C1 segment of cervical spinal cord (tissue), 14 donors: ENCODE measurements at regions not wholly inside any gene's neighbourhood (a gene's known extent, or its start where the extent isn't known, plus 50 kb on each side); places are given as distances from the start of the nearest gene placed in this dataset.
"Not testable (repeated sequence)": the region's sequence is repeated elsewhere in the genome, so short reads cannot be mapped to it uniquely, and the experiment has no call there.

Experiments
- DNase-seq, 14 donors: peaks; one replicate each; lab custom pipeline; 2025; lab: John Stamatoyannopoulos, UW

DNA sequence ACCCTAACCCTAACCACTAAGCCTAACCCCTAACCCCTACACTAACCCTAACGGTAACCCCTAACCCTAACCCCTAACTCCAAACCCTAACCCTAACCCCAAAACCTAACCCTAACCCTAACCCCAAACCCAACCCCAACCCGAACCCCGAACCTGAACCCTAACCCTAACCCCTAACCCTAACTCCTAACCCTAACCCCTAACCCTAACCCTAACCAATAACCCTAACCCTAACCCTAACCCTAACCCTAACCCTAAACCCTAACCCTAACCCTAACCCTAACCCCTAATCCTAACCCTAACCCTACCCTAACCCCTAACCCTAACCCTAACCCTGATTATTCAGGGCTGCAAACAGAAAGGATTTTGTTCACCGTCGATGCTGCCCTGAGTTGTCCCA, 144.6 kb upstream of the DUSP22 start:
- DNase-seq, result not testable (repeated sequence)

DNA sequence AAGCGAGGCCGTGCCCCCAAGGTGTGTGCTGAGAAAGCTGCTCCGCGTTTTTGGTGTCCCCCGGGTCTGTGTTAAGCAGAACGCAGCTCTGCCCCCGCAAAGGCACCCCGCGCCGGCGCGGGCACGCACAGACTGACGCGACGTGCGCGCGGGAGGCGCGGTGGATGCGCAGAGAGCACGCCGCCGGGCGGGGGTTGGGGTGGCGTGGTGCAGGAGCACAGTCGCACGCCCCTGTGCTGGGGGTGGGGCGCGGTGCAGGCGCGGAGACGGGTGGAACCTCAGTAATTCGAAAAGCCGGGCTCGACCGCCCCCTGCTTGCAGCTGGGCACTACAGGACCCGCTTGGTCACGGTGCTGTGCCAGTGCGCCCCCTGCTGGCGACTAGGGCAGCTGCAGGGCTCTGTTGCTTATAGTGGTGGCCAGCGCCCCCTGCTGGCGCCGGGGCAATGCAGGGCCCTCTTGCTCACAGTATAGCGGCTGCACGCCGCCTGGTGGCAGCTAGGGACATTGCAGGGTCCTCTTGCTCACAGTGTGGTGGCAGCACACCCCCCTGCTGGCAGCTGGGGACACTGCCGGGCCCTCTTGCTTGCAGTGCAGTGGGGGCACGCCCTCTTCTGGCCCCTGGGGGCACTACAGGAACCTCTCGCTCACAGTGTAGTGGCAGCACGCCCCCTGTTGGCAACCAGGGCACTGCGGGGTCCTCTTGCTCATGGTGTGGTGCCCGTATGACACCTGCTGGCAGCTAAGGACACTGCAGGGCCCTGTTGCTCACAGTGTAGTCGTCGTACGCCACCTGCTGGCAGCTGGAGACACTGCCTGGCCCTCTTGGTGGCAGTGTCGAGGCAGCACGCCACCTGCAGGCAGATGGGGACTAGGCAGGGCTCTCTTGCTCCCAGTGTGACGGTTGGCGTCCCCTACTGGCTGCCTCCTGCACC, 144.0 kb upstream of the DUSP22 start:
- peak in 2 of 14 donors; percentile 5 to 37 for DNase-seq

- DNase-seq, result not testable (repeated sequence)
These were observed 142.1 kb upstream of the DUSP22 start for GRCh38 chr6:150147-150546.

DNA sequence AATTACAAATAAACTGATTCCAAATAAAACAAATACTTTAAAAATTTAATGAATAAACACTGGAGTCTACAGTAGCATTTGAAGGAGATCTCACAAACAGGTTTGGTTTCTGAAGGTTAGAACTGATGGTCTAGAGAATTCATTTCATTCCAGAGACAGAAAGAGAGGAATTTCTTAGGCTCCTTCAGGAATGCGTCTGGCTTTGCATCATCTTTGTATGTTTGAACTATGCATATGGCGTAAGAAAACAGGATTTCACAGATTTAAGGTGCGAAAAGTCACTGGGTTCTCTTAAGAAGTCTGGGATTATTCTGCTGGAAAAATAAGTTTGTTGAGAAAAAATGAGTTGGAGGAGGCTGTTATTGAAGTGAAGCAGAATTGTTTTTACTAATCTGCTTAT, 139.9 kb upstream of the DUSP22 start:
- not testable (repeated sequence) for DNase-seq

DNA sequence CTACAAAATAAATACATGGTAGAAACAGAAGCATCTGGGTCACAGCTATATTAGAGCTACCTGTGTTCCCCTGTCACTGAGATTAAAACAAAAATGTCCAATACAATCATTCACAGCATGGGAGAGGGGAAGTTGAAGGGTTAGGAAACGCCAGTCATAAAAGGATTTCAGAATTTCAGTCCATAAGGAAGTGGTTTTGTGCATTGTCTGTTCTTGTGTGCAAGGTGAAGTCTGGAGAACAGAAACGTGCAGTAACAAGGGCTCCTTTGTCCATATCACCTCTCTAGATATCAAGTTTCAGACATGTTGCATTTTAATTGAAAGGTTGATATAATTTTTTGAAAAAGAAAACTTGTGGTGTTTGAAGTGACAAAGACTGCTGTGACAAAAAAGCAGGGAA, 139.3 kb upstream of the DUSP22 start:
- DNase-seq, result not testable (repeated sequence)

DNA sequence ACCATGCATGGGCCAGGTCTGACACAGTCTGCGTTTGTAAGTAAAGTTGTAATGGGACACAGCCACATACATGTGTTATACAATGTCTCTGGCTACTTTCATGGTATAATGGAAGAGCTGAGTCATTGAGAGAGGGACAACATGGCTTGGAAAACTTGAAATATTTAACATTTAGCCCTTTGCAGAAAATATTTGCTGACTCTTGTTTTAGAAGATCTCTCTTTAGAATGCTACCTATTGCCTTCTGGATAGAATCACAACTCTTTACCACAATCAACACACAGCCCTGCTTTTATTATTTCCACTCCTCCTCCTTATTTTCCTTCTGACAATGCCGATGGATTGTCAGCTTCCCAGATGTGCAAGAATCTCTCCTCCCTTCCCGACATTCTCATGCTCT, 138.4 kb upstream of the DUSP22 start:
- DNase-seq, result not testable (repeated sequence)

GRCh38 chr6:154321-155092, 137.8 kb upstream of the DUSP22 start:
- not testable (repeated sequence) for DNase-seq

GRCh38 chr6:156010-156409, 136.3 kb upstream of the DUSP22 start:
- no peak for DNase-seq

DNA sequence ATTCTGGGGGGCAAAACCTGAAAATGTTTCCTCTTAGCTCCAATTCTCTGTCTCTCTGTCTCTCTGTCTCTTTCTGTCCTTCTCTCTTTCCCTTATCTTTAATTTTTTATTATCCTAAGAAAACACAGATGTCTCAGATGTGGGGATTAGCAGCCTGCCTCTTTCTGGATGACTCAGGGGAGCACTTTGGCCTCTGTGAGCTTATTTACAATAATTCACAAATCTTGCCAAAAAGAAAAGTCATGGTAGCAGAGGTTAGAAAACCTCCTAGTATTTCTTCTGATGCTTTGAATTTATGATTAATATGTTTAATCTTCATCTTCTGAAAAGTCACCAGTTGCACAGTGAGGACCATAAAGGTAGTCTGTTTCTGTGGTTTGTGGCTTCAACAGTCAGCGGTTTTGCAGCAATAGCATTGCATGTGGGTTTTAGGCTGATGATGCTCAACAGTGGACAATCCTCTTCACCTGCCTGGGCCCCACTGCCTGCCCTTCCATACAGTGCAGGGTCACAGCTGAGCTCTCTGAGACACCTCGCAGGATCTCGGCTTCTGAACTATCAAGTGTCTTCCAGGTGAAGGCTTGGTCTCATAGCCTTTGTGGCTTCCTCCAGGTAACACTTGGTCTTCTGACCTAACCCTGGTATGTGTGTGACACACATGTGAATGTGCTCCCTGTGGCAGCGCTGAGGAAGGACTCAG, 135.7 kb upstream of the DUSP22 start:
- not testable (repeated sequence) for DNase-seq

DNA sequence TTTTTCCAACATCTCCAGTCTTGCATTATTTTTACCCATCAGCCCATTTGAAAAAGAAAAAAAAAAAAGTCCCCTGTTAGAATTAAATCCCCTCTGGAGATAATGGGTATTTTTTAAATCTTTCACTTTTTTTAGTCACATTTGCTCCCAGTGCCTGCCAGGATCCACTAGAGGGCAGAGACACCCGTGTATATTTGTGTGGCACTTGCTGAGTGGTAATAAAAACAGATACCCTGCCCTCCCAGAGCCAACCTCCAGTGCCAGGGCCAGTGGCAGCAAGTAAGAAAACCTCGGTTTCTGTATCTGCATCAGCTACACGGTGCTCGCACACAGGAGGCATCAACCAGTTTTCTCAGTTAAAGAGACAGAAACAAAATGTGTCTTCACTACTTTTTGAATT, 135.1 kb upstream of the DUSP22 start:
- not testable (repeated sequence) for DNase-seq

- not testable (repeated sequence) for DNase-seq
These were observed 130.6 kb upstream of the DUSP22 start for GRCh38 chr6:161657-162056.

DNA sequence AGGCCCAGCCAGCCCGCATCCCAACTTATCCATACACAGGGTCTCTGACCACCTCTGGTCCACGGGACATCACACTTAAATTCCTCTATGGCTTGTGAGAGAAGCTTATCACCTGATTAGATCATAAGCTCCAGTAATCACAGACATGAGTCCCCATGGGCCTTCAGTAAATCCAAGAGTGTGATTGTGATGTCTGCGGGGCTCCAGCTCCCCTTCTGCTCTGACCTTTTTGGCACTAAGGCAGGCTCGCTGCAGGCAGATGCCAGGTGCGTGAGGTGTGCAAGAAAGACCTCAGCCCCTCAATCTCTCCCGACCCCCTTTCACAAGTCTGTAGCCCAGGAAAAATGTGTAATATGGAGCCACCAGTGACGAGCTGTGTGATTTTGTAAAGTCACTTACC, 127.6 kb upstream of the DUSP22 start:
- DNase-seq, result no peak

DNA sequence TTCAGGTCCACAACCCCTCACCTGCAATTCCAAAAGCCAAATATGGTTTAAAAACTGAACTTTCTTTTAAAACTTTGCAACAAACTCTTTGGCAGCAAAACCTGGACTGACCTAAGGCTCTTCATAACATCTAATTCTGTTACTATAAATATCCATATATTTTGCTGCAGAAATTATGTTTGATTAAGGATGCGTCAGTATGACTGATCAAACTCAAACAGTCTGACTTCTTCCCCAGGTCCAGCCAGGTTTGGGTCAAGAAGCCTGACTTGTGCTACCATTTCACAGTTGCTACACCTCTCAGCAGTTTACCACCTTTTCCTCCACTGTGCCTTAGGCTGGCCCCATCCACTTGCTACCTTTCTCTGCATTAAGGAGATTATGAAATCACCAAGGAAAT, 127.0 kb upstream of the DUSP22 start:
- DNase-seq, result no peak

- no peak for DNase-seq
These were observed 126.4 kb upstream of the DUSP22 start for GRCh38 chr6:165906-166305.

- DNase-seq, result peak in 1 of 14 donors; percentile 5
These were observed 123.3 kb upstream of the DUSP22 start for GRCh38 chr6:168865-169455.

GRCh38 chr6:174036-174435, 118.3 kb upstream of the DUSP22 start:
- DNase-seq, result no peak

- no peak for DNase-seq
These were observed 116.6 kb upstream of the DUSP22 start for GRCh38 chr6:175680-176079.

GRCh38 chr6:176766-177165, 115.5 kb upstream of the DUSP22 start:
- DNase-seq, result no peak

- no peak for DNase-seq
These were observed 114.2 kb upstream of the DUSP22 start for GRCh38 chr6:178119-178518.

DNA sequence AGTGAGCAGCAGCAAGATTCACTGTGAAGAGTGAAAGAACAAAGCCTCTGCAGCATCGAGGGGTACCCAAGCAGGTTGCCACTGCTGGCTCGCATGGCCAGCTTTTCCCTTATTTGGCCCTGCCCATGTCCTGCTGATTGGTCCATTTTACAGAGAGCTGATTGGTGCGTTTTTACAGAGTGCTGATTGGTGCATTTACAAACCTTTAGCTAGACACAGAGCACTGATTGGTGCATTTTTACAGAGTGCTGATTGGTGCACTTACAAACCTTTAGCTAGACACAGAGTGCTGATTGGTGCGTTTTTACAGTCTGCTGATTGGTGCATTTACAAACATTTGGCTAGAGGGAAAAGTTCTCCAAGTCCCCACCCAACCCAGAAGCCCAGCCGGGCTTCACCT, 113.4 kb upstream of the DUSP22 start:
- not testable (repeated sequence) for DNase-seq

DNA sequence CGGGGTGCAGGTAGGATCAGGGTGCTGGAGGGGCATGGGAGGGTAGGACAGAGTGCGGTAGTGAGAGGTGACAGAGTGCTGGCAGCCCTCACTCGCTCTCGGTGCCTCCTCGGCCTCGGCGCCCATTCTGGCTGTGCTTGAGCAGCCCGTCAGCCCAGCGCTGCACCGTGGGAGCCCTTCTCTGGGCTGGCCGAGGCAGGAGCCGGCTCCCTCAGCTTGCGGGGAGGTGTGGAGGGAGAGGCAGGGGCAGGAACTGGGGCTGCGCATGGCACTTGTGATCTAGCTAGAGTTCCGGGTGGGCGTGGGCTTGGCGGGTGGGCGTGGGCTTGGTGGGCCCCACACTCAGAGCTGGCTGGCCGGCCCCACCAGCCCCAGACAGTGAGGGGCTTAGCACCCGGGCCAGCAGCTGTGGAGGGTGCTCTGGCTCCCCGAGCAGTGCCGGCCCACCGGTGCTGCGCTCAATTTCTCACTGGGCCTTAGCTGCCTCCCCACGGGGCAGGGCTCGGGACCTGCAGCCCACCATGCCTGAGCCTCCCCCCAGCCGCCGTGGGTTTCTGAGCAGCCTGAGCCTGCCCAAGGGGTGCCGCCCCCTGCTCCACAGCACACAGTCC, 112.8 kb upstream of the DUSP22 start:
- no peak for DNase-seq
